ENCODE measurements at regions not wholly inside any gene's neighbourhood (a gene's known extent, or its start where the extent isn't known, plus 50 kb on each side); places are given as distances from the start of the nearest gene placed in this dataset.

- H3K27ac Mint-ChIP-seq (ENCODE audit: unreplicated experiment): no peak overlapping the region
Observed at GRCh38 chr11:104487046-104487806, 323.3 kb upstream of the PDGFD start.

GRCh38 chr11:104484804-104485554 is 321.0 kb upstream of the PDGFD start:
- Histone ChIP-seq H3K27me3 (ENCODE audit: insufficient read depth, low read length) (no peaks in the 10 kb centered on the region), H4K20me1 (ENCODE audit: insufficient read depth, low read length) (no peaks in the 10 kb centered on the region), H3K36me3 (ENCODE audit: insufficient read depth, low read length) (no peaks in the 10 kb centered on the region), H3K79me2 (ENCODE audit: insufficient read depth, low read length) (no peaks in the 10 kb centered on the region), H3K9me3 (ENCODE audit: insufficient read depth, low read depth, low read length) (peaks cover 6% of the 10 kb centered on the region), H3K4me2 (ENCODE audit: low read length) (no peak overlapping the region), H3K4me3 (ENCODE audit: insufficient read depth, low read depth, low read length) (no peak overlapping the region), H3K4me1 (ENCODE audit: insufficient read depth, low read length) (no peaks in the 10 kb centered on the region), H3K27ac (ENCODE audit: low read depth, low read length) (no peak overlapping the region), H2AFZ (ENCODE audit: low read depth, low read length) (no peak overlapping the region), H3K9ac (ENCODE audit: low read length) (no peak overlapping the region)
- DNase-seq (ENCODE audit: low read depth) (no peak), FAIRE-seq (no peak)
- Mint-ChIP-seq H3K27ac (ENCODE audit: unreplicated experiment) (no peak overlapping the region), H3K4me1 (ENCODE audit: low read depth, unreplicated experiment) (peaks cover 3% of the 10 kb centered on the region), H3K4me3 (ENCODE audit: unreplicated experiment) (no peak overlapping the region), H3K9me3 (ENCODE audit: unreplicated experiment) (peaks cover 9% of the 10 kb centered on the region), H3K36me3 (ENCODE audit: low read depth, unreplicated experiment) (no peaks in the 10 kb centered on the region), H3K27me3 (ENCODE audit: low read depth, unreplicated experiment) (no peaks in the 10 kb centered on the region)
- no peak for TF ChIP-seq CTCF (IDR thresholded peaks at IDR 0.05; ENCODE audit: insufficient read depth, low read depth, low read length)
- no peak for TF ChIP-seq EZH2 (IDR thresholded peaks at IDR 0.05; ENCODE audit: insufficient read depth, low read length)

More at GRCh38 chr11:104487046-104487806, 323.3 kb upstream of the PDGFD start:
- TF ChIP-seq CTCF (IDR thresholded peaks at IDR 0.05; ENCODE audit: insufficient read depth, low read depth, low read length) (no peak), EZH2 (IDR thresholded peaks at IDR 0.05; ENCODE audit: insufficient read depth, low read length) (no peak)
- H2AFZ ChIP-seq (ENCODE audit: low read depth, low read length): no peak overlapping the region
- FAIRE-seq (no peak), DNase-seq (ENCODE audit: low read depth) (no peak)
- no peaks in the 10 kb centered on the region for H3K79me2 ChIP-seq (ENCODE audit: insufficient read depth, low read length)
- H3K9me3 Mint-ChIP-seq (ENCODE audit: unreplicated experiment): peaks cover 19% of the 10 kb centered on the region
- H3K4me2 ChIP-seq (ENCODE audit: low read length): peak overlapping the region; percentile 5
- H3K4me3 Mint-ChIP-seq (ENCODE audit: unreplicated experiment): no peak overlapping the region
- no peaks in the 10 kb centered on the region for H4K20me1 ChIP-seq (ENCODE audit: insufficient read depth, low read length)
- H3K9ac ChIP-seq (ENCODE audit: low read length): no peak overlapping the region
- peaks cover 20% of the 10 kb centered on the region for H3K9me3 ChIP-seq (ENCODE audit: insufficient read depth, low read depth, low read length)
- no peaks in the 10 kb centered on the region for H3K4me1 ChIP-seq (ENCODE audit: insufficient read depth, low read length)
- H3K27ac ChIP-seq (ENCODE audit: low read depth, low read length): no peak overlapping the region
- no peaks in the 10 kb centered on the region for H3K27me3 ChIP-seq (ENCODE audit: insufficient read depth, low read length)
- H3K4me3 ChIP-seq (ENCODE audit: insufficient read depth, low read depth, low read length): no peak overlapping the region
- H3K36me3 Mint-ChIP-seq (ENCODE audit: low read depth, unreplicated experiment): no peaks in the 10 kb centered on the region
- H3K36me3 ChIP-seq (ENCODE audit: insufficient read depth, low read length): no peaks in the 10 kb centered on the region
- no peaks in the 10 kb centered on the region for H3K27me3 Mint-ChIP-seq (ENCODE audit: low read depth, unreplicated experiment)
- H3K4me1 Mint-ChIP-seq (ENCODE audit: low read depth, unreplicated experiment): peaks cover 3% of the 10 kb centered on the region
